Activated B cell treated with CpG ODN at 0.5 μM for 24 hours (primary cell): ENCODE measurements at regions not wholly inside any gene's neighbourhood (a gene's known extent, or its start where the extent isn't known, plus 50 kb on each side); places are given as distances from the start of the nearest gene placed in this dataset.

Source experiments
- ATAC-seq: fragments of 200-7000 bp; cut with Tn5 transposase; one replicate; pipeline ENCODE4 v1.10.0; 2021; ENCODE audit warnings: low read depth, mild to moderate bottlenecking, moderate library complexity
- CTCF ChIA-PET: fragments of 350-600 bp; sonication (Branson Sonifier 250); formaldehyde crosslinking; loops from one replicate; lab custom pipeline; 2021; ENCODE audit warnings: antibody characterized with exemption; lab: Charles Lee
- POLR2A ChIA-PET: fragments of 350-600 bp; sonication (Branson Sonifier 250); formaldehyde crosslinking; loops from one replicate; lab custom pipeline; 2021; ENCODE audit warnings: antibody characterized with exemption; lab: Charles Lee
- DNase-seq: peaks from one replicate; pipeline ENCODE4 v3.0.0; 2022
- H3K27ac Mint-ChIP-seq: one replicate; pipeline ENCODE4 v1.8.0; 2020; ENCODE audit warnings: mixed read lengths
- H3K27me3 Mint-ChIP-seq: one replicate; pipeline ENCODE4 v1.8.0; 2021; ENCODE audit warnings: mixed read lengths
- H3K36me3 Mint-ChIP-seq: one replicate; pipeline ENCODE4 v1.8.0; 2021; ENCODE audit warnings: low read depth, mixed read lengths
- H3K4me1 Mint-ChIP-seq: one replicate; pipeline ENCODE4 v1.8.0; 2021; ENCODE audit warnings: mixed read lengths
- H3K4me3 Mint-ChIP-seq: one replicate; pipeline ENCODE4 v1.8.0; 2020; ENCODE audit warnings: mild to moderate bottlenecking, mixed read lengths
- H3K9me3 Mint-ChIP-seq: one replicate; pipeline ENCODE4 v1.8.0; 2020; ENCODE audit warnings: mixed read lengths
- intact Hi-C: fragments of 100-400 bp; cut with micrococcal nuclease; formaldehyde crosslinking; loops from one replicate; pipeline ENCODE4 v1.15.1; 2024
- TF ChIP-seq, protein P1 (sequence below): fragments of 200-600 bp; IDR thresholded peaks from one replicate; pipeline ENCODE4 v1.8.0; 2022; ENCODE audit warnings: antibody characterized with exemption, mild to moderate bottlenecking

- CTCF ChIA-PET = no interaction called here
- no peaks in the 10 kb centered on the region for H3K4me1 Mint-ChIP-seq
- peaks cover 19% of the 10 kb centered on the region for H3K27me3 Mint-ChIP-seq
- H3K36me3 Mint-ChIP-seq = no peaks in the 10 kb centered on the region
- ATAC-seq (no peak), DNase-seq (no peak)
- POLR2A ChIA-PET = no interaction called here
- H3K9me3 Mint-ChIP-seq = no peaks in the 10 kb centered on the region
- no peak overlapping the region for H3K4me3 Mint-ChIP-seq
- no peak overlapping the region for H3K27ac Mint-ChIP-seq
- intact Hi-C loops = no loop called here
- TF ChIP-seq, protein P1, sequence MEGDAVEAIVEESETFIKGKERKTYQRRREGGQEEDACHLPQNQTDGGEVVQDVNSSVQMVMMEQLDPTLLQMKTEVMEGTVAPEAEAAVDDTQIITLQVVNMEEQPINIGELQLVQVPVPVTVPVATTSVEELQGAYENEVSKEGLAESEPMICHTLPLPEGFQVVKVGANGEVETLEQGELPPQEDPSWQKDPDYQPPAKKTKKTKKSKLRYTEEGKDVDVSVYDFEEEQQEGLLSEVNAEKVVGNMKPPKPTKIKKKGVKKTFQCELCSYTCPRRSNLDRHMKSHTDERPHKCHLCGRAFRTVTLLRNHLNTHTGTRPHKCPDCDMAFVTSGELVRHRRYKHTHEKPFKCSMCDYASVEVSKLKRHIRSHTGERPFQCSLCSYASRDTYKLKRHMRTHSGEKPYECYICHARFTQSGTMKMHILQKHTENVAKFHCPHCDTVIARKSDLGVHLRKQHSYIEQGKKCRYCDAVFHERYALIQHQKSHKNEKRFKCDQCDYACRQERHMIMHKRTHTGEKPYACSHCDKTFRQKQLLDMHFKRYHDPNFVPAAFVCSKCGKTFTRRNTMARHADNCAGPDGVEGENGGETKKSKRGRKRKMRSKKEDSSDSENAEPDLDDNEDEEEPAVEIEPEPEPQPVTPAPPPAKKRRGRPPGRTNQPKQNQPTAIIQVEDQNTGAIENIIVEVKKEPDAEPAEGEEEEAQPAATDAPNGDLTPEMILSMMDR = no peak
These were observed 65.4 kb downstream of the ADRA2A start for GRCh38 chr10:111142092-111142768.

DNA sequence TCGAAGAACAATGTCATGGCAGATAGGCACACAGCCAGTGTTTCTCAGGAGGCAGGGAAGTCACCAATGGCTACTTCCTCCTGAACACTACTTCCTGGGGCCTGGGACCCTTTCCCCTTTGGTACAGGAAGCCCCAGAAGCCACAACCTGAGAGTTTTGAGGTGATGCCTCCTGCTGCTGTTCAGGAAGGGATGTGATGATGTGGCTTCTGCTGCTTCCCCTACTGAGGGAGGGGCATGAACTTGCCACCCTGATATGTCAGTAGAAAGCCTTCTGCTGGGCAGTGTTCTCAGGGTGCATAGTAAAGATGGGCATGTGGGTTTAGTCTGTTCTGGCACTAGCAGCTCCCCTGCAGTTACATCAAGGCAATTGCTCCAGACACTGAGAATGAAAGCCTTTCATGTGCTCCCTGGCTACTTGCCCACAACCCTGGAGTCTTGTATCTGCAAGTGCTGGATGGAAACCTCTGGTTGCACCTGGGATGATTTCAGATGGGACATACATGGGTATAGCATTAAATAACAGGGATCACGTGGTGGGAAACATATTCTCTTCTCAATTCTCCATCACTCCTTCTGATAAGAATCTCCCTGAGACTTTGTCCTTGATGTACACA, 69.3 kb downstream of the ADRA2A start:
- DNase-seq (no peak), ATAC-seq (no peak)
- H3K27ac Mint-ChIP-seq = no peak overlapping the region
- ChIA-PET POLR2A (no interaction called here), CTCF (no interaction called here)
- no peaks in the 10 kb centered on the region for H3K4me1 Mint-ChIP-seq
- TF ChIP-seq, protein P1 = no peak
- intact Hi-C loops = no loop called here
- no peak overlapping the region for H3K4me3 Mint-ChIP-seq
- no peaks in the 10 kb centered on the region for H3K9me3 Mint-ChIP-seq
- H3K36me3 Mint-ChIP-seq = no peaks in the 10 kb centered on the region
- H3K27me3 Mint-ChIP-seq = peaks cover 18% of the 10 kb centered on the region

GRCh38 chr10:111148025-111148424, 71.2 kb downstream of the ADRA2A start:
- ATAC-seq (no peak), DNase-seq (no peak)
- ChIA-PET CTCF (no interaction called here), POLR2A (no interaction called here)
- TF ChIP-seq, protein P1 = no peak
- Mint-ChIP-seq H3K27me3 (peaks cover 15% of the 10 kb centered on the region), H3K36me3 (no peaks in the 10 kb centered on the region), H3K4me1 (no peaks in the 10 kb centered on the region), H3K27ac (no peak overlapping the region), H3K9me3 (no peaks in the 10 kb centered on the region), H3K4me3 (no peak overlapping the region)
- intact Hi-C loops = no loop called here

- H3K36me3 Mint-ChIP-seq = no peaks in the 10 kb centered on the region
- H3K4me3 Mint-ChIP-seq = no peak overlapping the region
- ATAC-seq = no peak
- H3K27me3 Mint-ChIP-seq = peaks cover 18% of the 10 kb centered on the region
- intact Hi-C loops = no loop called here
- no peak overlapping the region for H3K27ac Mint-ChIP-seq
- ChIA-PET POLR2A (no interaction called here), CTCF (no interaction called here)
- H3K9me3 Mint-ChIP-seq = no peaks in the 10 kb centered on the region
- H3K4me1 Mint-ChIP-seq = no peaks in the 10 kb centered on the region
- TF ChIP-seq, protein P1 = no peak
- DNase-seq = no peak
These were observed 71.6 kb downstream of the ADRA2A start for GRCh38 chr10:111148440-111148839.

DNA sequence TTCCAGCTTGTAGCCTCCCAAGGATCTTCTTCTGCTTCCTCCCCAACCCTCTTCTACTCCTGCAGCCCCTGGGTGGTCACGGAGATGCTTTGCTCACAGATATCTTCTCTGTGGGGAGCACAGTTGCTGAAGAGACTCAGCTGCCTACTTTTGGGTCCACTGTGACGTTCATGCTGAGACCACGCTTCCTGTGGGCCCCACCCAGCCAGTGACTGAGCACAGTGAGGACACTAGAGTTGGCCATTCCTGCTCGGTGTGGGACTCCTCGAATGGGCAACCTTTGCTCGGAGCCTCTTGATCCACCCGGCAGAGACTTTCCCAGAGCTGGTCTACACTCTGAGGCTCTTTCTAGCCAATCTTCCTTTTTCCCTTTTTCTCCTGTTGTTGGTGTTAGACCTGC, 73.9 kb downstream of the ADRA2A start:
- POLR2A ChIA-PET = no interaction called here
- CTCF ChIA-PET = no interaction called here
- no peak overlapping the region for H3K27ac Mint-ChIP-seq
- DNase-seq = no peak
- no peaks in the 10 kb centered on the region for H3K4me1 Mint-ChIP-seq
- no peak for ATAC-seq
- no peaks in the 10 kb centered on the region for H3K9me3 Mint-ChIP-seq
- no peak overlapping the region for H3K4me3 Mint-ChIP-seq
- TF ChIP-seq, protein P1 = no peak
- intact Hi-C loops = no loop called here
- no peaks in the 10 kb centered on the region for H3K36me3 Mint-ChIP-seq
- H3K27me3 Mint-ChIP-seq = peaks cover 11% of the 10 kb centered on the region
